Dendritic cell treated with granulocyte-macrophage colony-stimulating factor and Interleukin-4, amounts not matched to agents 40 ng/mL and 50 ng/mL, for 4 days (primary cell): ENCODE measurements at regions not wholly inside any gene's neighbourhood (a gene's known extent, or its start where the extent isn't known, plus 50 kb on each side); places are given as distances from the start of the nearest gene placed in this dataset.

ENCODE experiments used
- H3K27ac Mint-ChIP-seq: one replicate; pipeline ENCODE4 v1.8.0; 2022; ENCODE audit warnings: mild to moderate bottlenecking, mixed read lengths
- H3K27me3 Mint-ChIP-seq: one replicate; pipeline ENCODE4 v1.8.0; 2022; ENCODE audit warnings: mild to moderate bottlenecking, mixed read lengths
- H3K36me3 Mint-ChIP-seq: one replicate; pipeline ENCODE4 v1.8.0; 2022; ENCODE audit warnings: low read depth, mixed read lengths
- H3K4me1 Mint-ChIP-seq: one replicate; pipeline ENCODE4 v1.8.0; 2022; ENCODE audit warnings: low read depth, mixed read lengths
- H3K4me3 Mint-ChIP-seq: one replicate; pipeline ENCODE4 v1.8.0; 2022; ENCODE audit warnings: mild to moderate bottlenecking, moderate library complexity, mixed read lengths
- H3K9me3 Mint-ChIP-seq: one replicate; pipeline ENCODE4 v1.8.0; 2022; ENCODE audit warnings: mixed read lengths
- intact Hi-C: fragments of 100-400 bp; cut with micrococcal nuclease; formaldehyde crosslinking; loops from one replicate; pipeline ENCODE4 v1.15.0; 2022

DNA sequence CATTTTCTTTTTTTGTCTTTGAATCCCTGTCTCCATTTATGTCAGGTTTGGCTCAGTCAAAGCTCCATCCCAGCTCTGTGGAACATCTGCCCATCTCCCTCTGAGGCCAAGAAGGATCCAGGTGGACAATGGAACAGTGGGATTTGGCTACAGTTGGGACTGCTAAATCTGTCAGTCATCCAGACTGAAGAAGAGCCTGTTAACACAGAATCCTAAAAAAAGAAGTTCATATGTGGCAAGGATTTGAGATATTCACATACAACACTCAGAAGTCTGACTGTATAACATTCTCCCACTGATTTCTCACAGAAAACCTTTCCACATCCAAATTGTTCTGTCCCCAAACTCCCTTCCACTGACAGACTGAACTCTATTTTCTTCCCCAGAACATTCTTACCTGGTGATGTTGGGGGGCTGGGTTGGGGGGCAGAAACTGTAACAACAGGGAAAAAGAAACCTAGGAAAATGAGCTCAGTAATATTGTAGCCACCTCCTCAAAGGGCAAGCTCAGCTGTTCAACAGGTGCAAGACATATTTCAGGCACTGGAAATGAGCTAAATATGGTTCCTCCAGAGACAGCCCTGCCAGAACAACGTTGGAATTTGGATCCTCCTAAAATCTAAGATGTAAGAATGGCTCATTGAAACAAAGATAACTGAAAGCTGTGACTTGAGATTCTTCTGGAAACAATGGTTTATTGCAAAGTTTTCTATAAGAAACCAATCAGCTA lies 301.5 kb upstream of the CDH5 start:
- intact Hi-C loops = no loop called here
- Mint-ChIP-seq H3K36me3 (no peaks in the 10 kb centered on the region), H3K27ac (no peak overlapping the region), H3K9me3 (no peaks in the 10 kb centered on the region), H3K27me3 (peaks cover 14% of the 10 kb centered on the region), H3K4me1 (no peaks in the 10 kb centered on the region), H3K4me3 (no peak overlapping the region)

DNA sequence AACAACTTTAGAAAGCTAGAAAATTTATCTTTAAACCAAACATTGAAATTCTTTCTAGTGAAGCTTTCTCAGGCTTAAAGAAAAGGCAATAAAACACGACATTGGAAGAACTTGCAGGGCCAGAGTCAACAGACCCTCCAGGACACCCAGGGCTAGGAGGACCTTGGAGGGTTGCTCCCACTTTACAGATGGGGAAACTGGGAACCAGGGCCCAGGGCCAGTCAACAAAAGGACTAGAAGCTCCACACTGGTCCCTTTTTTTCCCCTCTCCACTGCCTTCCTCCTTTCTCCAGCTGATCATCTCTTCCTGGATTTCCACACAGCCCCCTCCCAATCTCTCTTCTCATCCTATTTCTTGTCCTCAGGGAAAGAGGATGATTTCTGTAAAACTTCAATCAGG lies 307.7 kb upstream of the CDH5 start:
- Mint-ChIP-seq H3K27ac (no peak overlapping the region), H3K4me3 (no peak overlapping the region), H3K36me3 (no peaks in the 10 kb centered on the region), H3K27me3 (peaks cover 8% of the 10 kb centered on the region), H3K4me1 (peaks cover 4% of the 10 kb centered on the region), H3K9me3 (no peaks in the 10 kb centered on the region)
- intact Hi-C loops = no loop called here

DNA sequence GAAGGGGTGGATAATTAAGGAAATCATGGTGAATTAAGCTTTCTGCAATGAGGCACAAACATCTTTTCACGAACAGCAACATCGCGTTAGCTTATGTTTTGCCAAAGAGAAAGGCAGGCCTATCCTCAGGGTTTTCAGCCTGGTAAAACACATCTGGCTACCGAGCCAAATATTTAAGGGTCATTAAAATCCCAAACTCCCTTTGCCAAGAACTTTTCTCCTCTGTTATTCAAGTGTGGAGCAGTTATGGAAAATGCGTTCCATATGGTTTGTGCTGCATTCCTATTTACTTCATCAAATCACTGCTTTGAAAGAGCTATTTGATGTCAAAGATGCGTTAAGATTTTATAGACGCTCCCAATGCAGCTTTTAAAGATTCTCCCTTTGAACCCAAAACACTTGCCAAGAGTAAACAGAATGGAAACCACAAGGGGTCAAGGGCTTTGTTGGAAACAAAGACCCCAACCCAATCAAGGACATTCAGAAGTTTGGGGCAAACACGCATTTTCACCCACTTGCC lies 308.3 kb upstream of the CDH5 start:
- intact Hi-C loops = no loop called here
- Mint-ChIP-seq H3K27ac (no peak overlapping the region), H3K4me3 (no peak overlapping the region), H3K27me3 (peaks cover 8% of the 10 kb centered on the region), H3K9me3 (no peaks in the 10 kb centered on the region), H3K36me3 (no peaks in the 10 kb centered on the region), H3K4me1 (peaks cover 4% of the 10 kb centered on the region)

DNA sequence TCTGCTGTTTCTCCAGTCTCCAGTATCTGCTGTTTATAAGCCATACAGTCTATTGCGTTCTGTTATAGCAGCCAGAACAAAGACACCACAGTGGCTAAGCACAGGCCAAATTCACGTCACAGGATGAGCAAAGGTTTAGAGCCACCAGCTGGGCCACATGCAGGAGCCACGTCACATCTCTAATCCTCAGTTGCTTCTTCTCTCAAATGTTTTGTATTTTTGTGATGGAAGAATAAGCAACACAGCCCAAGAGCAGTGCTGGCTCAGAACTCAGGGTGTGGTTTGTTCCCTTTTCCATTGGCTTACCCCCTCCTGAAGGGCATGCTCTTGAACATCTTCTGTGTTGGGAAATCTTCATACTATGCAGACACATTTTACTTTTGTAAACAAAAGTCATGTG lies 309.4 kb upstream of the CDH5 start:
- intact Hi-C loops = no loop called here
- Mint-ChIP-seq H3K9me3 (no peaks in the 10 kb centered on the region), H3K4me3 (no peak overlapping the region), H3K4me1 (peaks cover 4% of the 10 kb centered on the region), H3K36me3 (no peaks in the 10 kb centered on the region), H3K27ac (no peak overlapping the region), H3K27me3 (peaks cover 8% of the 10 kb centered on the region)

DNA sequence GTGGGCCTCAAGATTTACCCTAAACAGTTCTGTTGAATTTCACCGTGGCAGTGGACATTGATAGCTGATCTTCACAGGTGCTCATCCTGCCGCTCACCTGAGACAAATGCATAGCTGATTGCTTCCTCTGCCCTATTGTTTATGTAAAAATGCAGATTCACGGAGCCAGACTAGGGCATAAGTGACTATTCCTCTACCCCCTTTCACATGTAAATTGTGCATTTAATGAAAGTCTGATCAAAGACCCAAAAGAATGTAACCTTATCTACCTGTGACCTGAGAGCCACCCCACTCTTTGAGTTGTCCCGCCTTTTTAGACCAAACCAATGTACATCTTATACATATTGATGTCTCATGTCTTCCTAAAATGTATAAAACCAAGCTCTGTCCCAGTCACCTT lies 312.4 kb upstream of the CDH5 start:
- no peak overlapping the region for H3K4me3 Mint-ChIP-seq

DNA sequence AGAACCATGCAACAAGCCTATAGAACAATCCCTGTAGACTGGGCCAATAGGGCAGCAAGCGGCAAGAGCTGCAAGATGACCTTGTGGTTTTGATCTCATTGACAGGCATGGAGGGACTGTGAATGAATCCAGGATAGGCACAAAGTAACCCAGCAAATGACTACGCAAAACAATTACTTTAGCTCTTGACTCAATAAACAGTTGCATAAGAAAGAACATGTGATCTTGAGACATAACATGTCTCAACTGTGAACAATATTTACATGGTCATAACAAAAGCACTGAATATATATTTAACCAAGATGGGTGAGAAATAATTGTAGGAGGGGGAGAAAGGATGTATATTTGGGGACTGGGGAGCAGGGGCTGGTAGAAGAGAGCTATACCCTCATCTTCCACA lies 313.7 kb upstream of the CDH5 start:
- H3K4me3 Mint-ChIP-seq = no peak overlapping the region
- H3K4me1 Mint-ChIP-seq = peaks cover 4% of the 10 kb centered on the region
- no peak overlapping the region for H3K27ac Mint-ChIP-seq
- intact Hi-C loops = no loop called here
- H3K27me3 Mint-ChIP-seq = peaks cover 5% of the 10 kb centered on the region
- no peaks in the 10 kb centered on the region for H3K9me3 Mint-ChIP-seq
- H3K36me3 Mint-ChIP-seq = no peaks in the 10 kb centered on the region

More for the DNA sequence above, 312.4 kb upstream of the CDH5 start:
- Mint-ChIP-seq H3K27ac (no peak overlapping the region), H3K9me3 (no peaks in the 10 kb centered on the region), H3K36me3 (no peaks in the 10 kb centered on the region), H3K4me1 (peaks cover 4% of the 10 kb centered on the region), H3K27me3 (peaks cover 6% of the 10 kb centered on the region)
- intact Hi-C loops = no loop called here

DNA sequence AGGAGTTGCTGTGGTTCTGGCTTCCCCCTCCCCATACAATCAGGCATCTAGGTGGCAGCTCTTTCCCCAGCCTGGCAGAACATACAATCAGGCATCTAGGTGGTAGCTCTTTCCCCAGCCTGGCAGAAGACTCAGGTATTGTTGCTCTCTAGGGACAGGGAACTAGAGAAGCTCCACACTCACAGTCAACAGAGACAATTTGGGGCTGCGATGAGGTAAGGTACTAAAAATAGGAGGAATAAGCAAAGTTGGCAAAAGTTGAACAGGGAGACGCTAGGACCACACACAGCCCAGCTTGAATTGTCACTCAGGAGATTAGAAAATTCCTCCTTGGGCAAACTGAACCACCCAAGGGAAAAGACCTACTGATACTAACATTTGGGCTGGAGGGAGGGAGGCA lies 315.5 kb upstream of the CDH5 start:
- Mint-ChIP-seq H3K27ac (no peak overlapping the region), H3K9me3 (no peaks in the 10 kb centered on the region), H3K4me1 (peaks cover 2% of the 10 kb centered on the region), H3K36me3 (no peaks in the 10 kb centered on the region), H3K4me3 (no peak overlapping the region), H3K27me3 (peaks cover 5% of the 10 kb centered on the region)
- intact Hi-C loops = no loop called here

DNA sequence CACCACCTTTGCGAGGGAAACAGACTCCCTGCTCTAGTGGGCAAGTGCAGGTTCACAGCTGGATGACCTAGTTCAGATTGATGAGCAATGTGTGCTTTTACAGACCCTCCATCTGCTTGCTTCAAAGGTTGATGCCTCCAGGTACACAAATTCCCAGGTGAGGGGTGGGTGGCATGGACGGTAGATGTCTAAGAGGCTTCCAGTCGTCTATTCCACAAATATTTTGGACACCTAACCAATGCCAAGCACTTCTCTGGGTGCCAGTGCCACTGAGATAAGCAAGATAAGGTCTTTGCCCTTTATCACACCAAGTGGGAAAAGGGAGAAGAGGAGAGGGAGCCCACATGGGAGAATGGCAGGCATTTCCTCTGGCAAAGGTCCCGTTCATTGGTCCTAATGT lies 316.6 kb upstream of the CDH5 start:
- H3K27me3 Mint-ChIP-seq = peaks cover 6% of the 10 kb centered on the region
- no peak overlapping the region for H3K27ac Mint-ChIP-seq
- intact Hi-C loops = no loop called here
- no peaks in the 10 kb centered on the region for H3K9me3 Mint-ChIP-seq
- no peak overlapping the region for H3K4me3 Mint-ChIP-seq
- H3K4me1 Mint-ChIP-seq = no peaks in the 10 kb centered on the region
- H3K36me3 Mint-ChIP-seq = no peaks in the 10 kb centered on the region

DNA sequence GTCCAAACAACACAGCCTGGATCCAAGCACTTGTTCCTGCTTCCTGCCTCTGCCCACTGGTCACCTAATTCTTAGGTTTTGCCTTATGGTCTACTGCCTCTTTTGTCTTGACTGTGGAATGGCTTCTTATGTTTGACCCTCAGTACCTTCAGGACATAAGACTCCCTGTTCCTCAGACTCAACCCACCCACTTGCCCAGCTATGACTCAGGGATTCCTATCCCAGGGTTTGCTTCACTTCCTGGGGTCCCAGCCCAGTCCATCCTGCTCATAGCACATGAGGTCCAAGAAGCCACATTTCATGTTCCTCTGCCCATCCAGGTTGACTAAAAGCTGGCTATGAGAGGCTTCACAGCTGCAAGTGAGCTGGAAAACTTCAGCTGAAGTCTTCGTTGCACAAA lies 320.9 kb upstream of the CDH5 start:
- no peaks in the 10 kb centered on the region for H3K9me3 Mint-ChIP-seq
- H3K36me3 Mint-ChIP-seq = no peaks in the 10 kb centered on the region
- no peak overlapping the region for H3K4me3 Mint-ChIP-seq
- H3K27me3 Mint-ChIP-seq = peaks cover 6% of the 10 kb centered on the region
- intact Hi-C loops = no loop called here
- no peaks in the 10 kb centered on the region for H3K4me1 Mint-ChIP-seq
- no peak overlapping the region for H3K27ac Mint-ChIP-seq

DNA sequence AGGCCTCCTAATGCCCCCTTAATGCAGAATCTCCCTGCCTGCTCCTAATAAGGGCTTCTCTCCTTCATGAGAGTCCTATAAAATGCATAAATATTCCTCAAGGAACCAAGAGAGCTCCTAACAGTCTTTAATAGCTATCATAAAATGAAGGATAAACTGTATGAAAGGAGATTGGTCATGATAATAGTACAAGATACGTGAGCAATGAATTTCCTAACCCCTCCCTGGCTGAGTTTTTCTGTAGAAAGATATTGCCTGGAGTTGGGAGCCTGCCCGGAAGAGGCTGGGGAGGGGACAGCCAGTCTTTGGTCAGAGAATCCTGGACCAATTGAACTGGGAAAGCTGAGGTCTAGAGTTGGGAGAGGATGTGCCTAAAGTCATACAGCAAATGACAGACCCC lies 321.9 kb upstream of the CDH5 start:
- no peaks in the 10 kb centered on the region for H3K4me1 Mint-ChIP-seq
- H3K36me3 Mint-ChIP-seq = no peaks in the 10 kb centered on the region
- intact Hi-C loops = no loop called here
- no peak overlapping the region for H3K4me3 Mint-ChIP-seq
- no peak overlapping the region for H3K27ac Mint-ChIP-seq
- peaks cover 6% of the 10 kb centered on the region for H3K27me3 Mint-ChIP-seq
- H3K9me3 Mint-ChIP-seq = no peaks in the 10 kb centered on the region

DNA sequence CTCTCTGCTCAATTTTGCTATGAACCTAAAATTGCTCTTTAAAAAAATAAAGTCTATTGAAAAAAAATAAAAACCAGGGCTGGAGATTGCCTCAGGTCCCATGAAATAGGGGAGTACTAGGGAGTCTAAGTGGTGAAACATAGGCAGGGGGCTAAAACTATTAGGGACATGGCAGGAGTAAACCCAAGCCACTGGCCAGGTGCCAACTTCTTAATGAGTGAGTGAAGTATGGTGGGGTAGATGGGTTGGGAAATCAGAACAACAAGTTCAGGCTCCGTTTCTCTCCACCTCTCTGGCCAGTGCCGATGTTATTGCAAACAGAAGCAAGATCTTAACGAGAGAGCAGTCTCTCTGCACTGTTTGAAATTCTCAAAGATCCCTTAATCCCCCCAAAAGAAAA lies 322.4 kb upstream of the CDH5 start:
- Mint-ChIP-seq H3K4me3 (no peak overlapping the region), H3K27ac (no peak overlapping the region), H3K36me3 (no peaks in the 10 kb centered on the region), H3K9me3 (no peaks in the 10 kb centered on the region), H3K4me1 (no peaks in the 10 kb centered on the region), H3K27me3 (peaks cover 6% of the 10 kb centered on the region)
- intact Hi-C loops = no loop called here

DNA sequence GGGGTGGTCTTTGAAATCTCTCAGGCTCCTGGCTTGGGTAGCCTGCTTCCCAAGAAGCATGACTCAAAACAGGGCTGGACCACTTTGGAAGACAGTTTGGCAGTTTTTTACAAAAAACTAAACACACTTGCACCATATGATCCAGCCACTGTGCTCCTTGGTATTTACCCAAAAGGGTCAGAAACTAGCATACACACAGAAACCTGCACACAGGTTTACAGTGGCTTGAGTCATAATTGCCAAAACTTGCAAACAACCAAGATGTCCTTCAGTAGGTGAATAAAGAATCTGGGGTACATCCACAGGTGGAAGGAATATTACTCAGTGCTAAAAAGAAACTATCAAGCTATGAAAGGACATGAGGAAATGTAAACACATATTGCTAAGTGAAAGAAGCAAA lies 323.2 kb upstream of the CDH5 start:
- Mint-ChIP-seq H3K27ac (no peak overlapping the region), H3K9me3 (no peaks in the 10 kb centered on the region), H3K36me3 (no peaks in the 10 kb centered on the region), H3K4me1 (no peaks in the 10 kb centered on the region), H3K27me3 (peaks cover 8% of the 10 kb centered on the region), H3K4me3 (no peak overlapping the region)
- intact Hi-C loops = no loop called here

DNA sequence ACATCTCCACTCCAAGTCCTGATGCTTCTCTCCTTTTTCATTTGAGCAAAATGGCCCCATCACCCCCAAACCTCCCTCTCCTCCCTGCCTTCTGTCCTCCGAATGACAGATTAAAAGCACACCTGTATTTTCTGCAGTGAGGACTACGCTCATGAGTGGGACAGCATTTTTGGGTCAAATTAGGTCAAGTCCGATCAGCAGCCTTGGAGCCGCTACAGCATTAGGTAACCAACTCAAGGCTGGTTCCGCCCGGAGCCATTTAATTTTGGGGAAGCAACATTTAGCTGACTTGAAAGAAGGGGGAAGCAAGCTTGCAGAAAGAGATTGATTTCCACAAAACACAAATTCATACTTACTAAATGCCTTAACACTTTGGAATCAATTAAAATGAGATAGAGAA lies 324.1 kb upstream of the CDH5 start:
- no peak overlapping the region for H3K4me3 Mint-ChIP-seq
- H3K27me3 Mint-ChIP-seq = peaks cover 8% of the 10 kb centered on the region
- intact Hi-C loops = no loop called here
- no peaks in the 10 kb centered on the region for H3K4me1 Mint-ChIP-seq
- H3K9me3 Mint-ChIP-seq = no peaks in the 10 kb centered on the region
- H3K36me3 Mint-ChIP-seq = no peaks in the 10 kb centered on the region
- no peak overlapping the region for H3K27ac Mint-ChIP-seq

DNA sequence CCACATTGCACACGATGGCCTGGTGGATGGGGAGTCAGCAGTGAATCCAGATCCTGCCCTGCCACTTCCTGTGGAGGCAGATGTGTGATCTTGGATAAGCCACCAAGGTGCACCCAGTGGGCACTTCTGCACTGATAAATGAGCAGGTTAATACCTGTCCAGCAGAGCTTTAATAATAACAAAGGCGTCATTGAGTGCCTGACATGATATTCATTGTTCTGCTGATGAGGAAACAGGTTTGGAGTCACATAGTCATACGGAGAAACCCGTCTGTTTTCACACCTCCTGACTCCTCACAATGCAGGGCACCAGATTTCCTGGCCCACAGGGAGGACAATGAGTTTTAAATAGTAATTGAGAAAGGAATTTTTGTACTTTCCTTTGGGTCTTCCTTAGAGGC lies 324.6 kb upstream of the CDH5 start:
- Mint-ChIP-seq H3K9me3 (no peaks in the 10 kb centered on the region), H3K4me1 (no peaks in the 10 kb centered on the region), H3K4me3 (no peak overlapping the region), H3K36me3 (no peaks in the 10 kb centered on the region), H3K27ac (no peak overlapping the region), H3K27me3 (peaks cover 8% of the 10 kb centered on the region)
- intact Hi-C loops = no loop called here

DNA sequence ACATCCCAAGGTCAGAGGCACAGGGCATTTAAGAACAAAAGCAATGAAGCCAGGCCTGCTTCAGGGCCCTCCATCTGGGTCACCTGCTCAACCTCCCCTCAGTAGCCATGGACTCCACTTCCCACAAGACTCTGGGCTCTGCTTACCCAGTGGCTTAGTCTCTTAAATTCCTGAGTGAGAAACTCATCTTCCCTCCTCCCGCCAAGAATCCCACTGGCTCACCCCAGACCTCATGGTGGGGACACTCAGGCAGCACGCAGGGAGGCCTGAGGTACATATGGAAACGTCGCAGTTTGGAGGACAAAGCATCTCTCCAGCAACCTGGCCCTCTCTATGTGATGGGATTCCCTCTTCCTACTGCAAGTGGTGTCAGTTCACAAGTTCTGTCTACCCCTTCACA lies 326.7 kb upstream of the CDH5 start:
- Mint-ChIP-seq H3K36me3 (no peaks in the 10 kb centered on the region), H3K27ac (no peak overlapping the region), H3K9me3 (no peaks in the 10 kb centered on the region), H3K4me3 (no peak overlapping the region), H3K27me3 (peaks cover 5% of the 10 kb centered on the region), H3K4me1 (no peaks in the 10 kb centered on the region)
- intact Hi-C loops = no loop called here
